H9 (cell line): ENCODE measurements at regions not wholly inside any gene's neighbourhood (a gene's known extent, or its start where the extent isn't known, plus 50 kb on each side); places are given as distances from the start of the nearest gene placed in this dataset.

Source experiments
- DNase-seq: peaks from one replicate; pipeline ENCODE4 v3.0.0-alpha.2; 2017
- H2AFZ ChIP-seq: one replicate; pipeline ENCODE4 v1.6.1; 2013; ENCODE audit warnings: mild to moderate bottlenecking, low read length, control low read depth, moderate library complexity
- H2AK5ac ChIP-seq: 2 replicates; pipeline ENCODE4 v1.6.1; 2013; ENCODE audit warnings: low read length, control low read depth, mixed read lengths; ENCODE audit not compliant: insufficient read length
- H2BK120ac ChIP-seq: one replicate; pipeline ENCODE4 v1.6.1; 2013; ENCODE audit warnings: low read depth, mild to moderate bottlenecking, low read length, control low read depth, inconsistent platforms; ENCODE audit not compliant: poor library complexity, severe bottlenecking
- H2BK12ac ChIP-seq: 2 replicates; pipeline ENCODE4 v1.6.1; 2013; ENCODE audit warnings: low read length, control low read depth, mixed read lengths, low read depth; ENCODE audit not compliant: insufficient read length
- H2BK15ac ChIP-seq: 2 replicates; pipeline ENCODE4 v1.6.1; 2013; ENCODE audit warnings: low read depth, low read length, control low read depth
- H2BK20ac ChIP-seq: one replicate; pipeline ENCODE4 v1.6.1; 2013; ENCODE audit warnings: low read depth, mild to moderate bottlenecking, low read length, control low read depth, inconsistent platforms; ENCODE audit not compliant: poor library complexity, severe bottlenecking
- H2BK5ac ChIP-seq: 2 replicates; pipeline ENCODE4 v1.6.1; 2013; ENCODE audit warnings: low read length, control low read depth, mixed read lengths; ENCODE audit not compliant: insufficient read length
- H3K14ac ChIP-seq: 2 replicates; pipeline ENCODE4 v1.6.1; 2013; ENCODE audit warnings: low read length, control low read depth; ENCODE audit not compliant: insufficient read depth
- H3K18ac ChIP-seq: 2 replicates; pipeline ENCODE4 v1.6.1; 2013; ENCODE audit warnings: low read depth, mild to moderate bottlenecking, mixed read lengths, low read length, control low read depth; ENCODE audit not compliant: insufficient read length
- H3K23ac ChIP-seq: 2 replicates; pipeline ENCODE4 v1.6.1; 2013; ENCODE audit warnings: low read length, control low read depth, mixed read lengths, low read depth; ENCODE audit not compliant: insufficient read length
- H3K23me2 ChIP-seq: 2 replicates; pipeline ENCODE4 v1.6.1; 2013; ENCODE audit warnings: low read depth, mild to moderate bottlenecking, mixed read lengths, low read length, control low read depth; ENCODE audit not compliant: insufficient read length, poor library complexity, severe bottlenecking
- H3K27ac ChIP-seq: 2 replicates; pipeline ENCODE4 v1.5.1; 2013; ENCODE audit warnings: low read length, control low read depth, mixed read lengths, low read depth; ENCODE audit not compliant: insufficient read length
- H3K27me3 ChIP-seq: 2 replicates; pipeline ENCODE4 v1.6.1; 2013; ENCODE audit warnings: low read length, control low read depth, inconsistent platforms; ENCODE audit not compliant: insufficient read depth
- H3K4ac ChIP-seq: 2 replicates; pipeline ENCODE4 v1.6.1; 2013; ENCODE audit warnings: low read depth, mild to moderate bottlenecking, control low read depth, inconsistent platforms, low read length, moderate library complexity
- H3K4me1 ChIP-seq: 2 replicates; pipeline ENCODE4 v1.6.1; 2013; ENCODE audit warnings: low read length, control low read depth, inconsistent platforms; ENCODE audit not compliant: insufficient read depth
- H3K4me2 ChIP-seq: 2 replicates; pipeline ENCODE4 v1.6.1; 2013; ENCODE audit warnings: low read length, control low read depth, mixed read lengths; ENCODE audit not compliant: insufficient read length, insufficient read depth
- H3K56ac ChIP-seq: 2 replicates; pipeline ENCODE4 v1.6.1; 2013; ENCODE audit warnings: low read depth, mild to moderate bottlenecking, mixed read lengths, low read length, control low read depth; ENCODE audit not compliant: insufficient read length
- H3K79me1 ChIP-seq: 2 replicates; pipeline ENCODE4 v1.6.1; 2013; ENCODE audit warnings: low read depth, mild to moderate bottlenecking, moderate library complexity, low read length, control low read depth, inconsistent platforms; ENCODE audit not compliant: insufficient read depth, poor library complexity, severe bottlenecking
- H3K79me2 ChIP-seq: 2 replicates; pipeline ENCODE4 v1.6.1; 2013; ENCODE audit warnings: low read length, control low read depth, inconsistent platforms; ENCODE audit not compliant: insufficient read depth
- H3K9ac ChIP-seq: 2 replicates; pipeline ENCODE4 v1.6.1; 2013; ENCODE audit warnings: low read length, control low read depth, mixed read lengths; ENCODE audit not compliant: insufficient read length; ENCODE audit errors: extremely low read depth
- H3K9me3 ChIP-seq: one replicate; pipeline ENCODE4 v1.6.1; 2013; ENCODE audit warnings: low read depth, low read length, inconsistent platforms; ENCODE audit not compliant: control insufficient read depth
- H3T11ph ChIP-seq: one replicate; pipeline ENCODE4 v1.6.1; 2013; ENCODE audit warnings: mild to moderate bottlenecking, low read length, control low read depth, inconsistent platforms
- H4K20me1 ChIP-seq: one replicate; pipeline ENCODE4 v1.6.1; 2013; ENCODE audit not compliant: control insufficient read depth, insufficient read length, insufficient read depth
- H4K5ac ChIP-seq: 2 replicates; pipeline ENCODE4 v1.6.1; 2013; ENCODE audit warnings: low read depth, mild to moderate bottlenecking, mixed read lengths, low read length, control low read depth; ENCODE audit not compliant: insufficient read length
- H4K8ac ChIP-seq: replicated peaks from 2 replicates; pipeline ENCODE4 v1.6.1; 2013; ENCODE audit warnings: low read length, control low read depth, mixed read lengths, low read depth; ENCODE audit not compliant: insufficient read length
- H4K91ac ChIP-seq: 2 replicates; pipeline ENCODE4 v1.6.1; 2013; ENCODE audit warnings: low read depth, mild to moderate bottlenecking, moderate library complexity, mixed read lengths, low read length, control low read depth; ENCODE audit not compliant: insufficient read length
- H3K27ac Mint-ChIP-seq, 3 experiments: 2 replicates in 2 of 3; 3 replicates in 1 of 3; pipeline ENCODE4 v1.8.0; 2020 to 2021; ENCODE audit warnings: mixed read lengths in 3 of 3, mild to moderate bottlenecking in 1 of 3, moderate library complexity in 1 of 3
- H3K27me3 Mint-ChIP-seq: 2 replicates; pipeline ENCODE4 v1.8.0; 2021; ENCODE audit warnings: low read depth, mild to moderate bottlenecking, moderate library complexity, mixed read lengths
- H3K36me3 Mint-ChIP-seq, 3 experiments: 2 replicates in 2 of 3; 3 replicates in 1 of 3; pipeline ENCODE4 v1.8.0; 2020 to 2021; ENCODE audit warnings: low read depth in 3 of 3, mixed read lengths in 3 of 3; ENCODE audit not compliant: insufficient read depth in 1 of 3
- H3K4me1 Mint-ChIP-seq, 2 experiments: 2 replicates each; pipeline ENCODE4 v1.8.0; 2020; ENCODE audit warnings: mixed read lengths in 2 of 2
- H3K4me3 Mint-ChIP-seq, 2 experiments: 2 replicates in 1 of 2; 3 replicates in 1 of 2; pipeline ENCODE4 v1.8.0; 2020 to 2021; ENCODE audit warnings: mild to moderate bottlenecking in 2 of 2, mixed read lengths in 2 of 2, moderate library complexity in 1 of 2
- H3K9me3 Mint-ChIP-seq, 2 experiments: 2 replicates in 1 of 2; 3 replicates in 1 of 2; pipeline ENCODE4 v1.8.0; 2020; ENCODE audit warnings: mild to moderate bottlenecking in 2 of 2, mixed read lengths in 2 of 2, moderate library complexity in 1 of 2
- CTCF ChIP-seq: fragments of 200-600 bp; sonication (generic); conservative IDR thresholded peaks from 3 replicates; pipeline ENCODE4 v1.8.0; 2021; ENCODE audit warnings: antibody characterized with exemption, mild to moderate bottlenecking
- WGBS: extraction: QIAGEN DNeasy Blood & Tissue Kit; methylation state at CpG from one replicate; pipeline ENCODE4 v1.1.7; 2013; ENCODE audit warnings: missing lambda C conversion rate, low lambda C conversion rate, mixed read lengths; ENCODE audit not compliant: insufficient read length; ENCODE audit errors: extremely low coverage; 5-methylcytosine and 5-hydroxymethylcytosine counted together

- Mint-ChIP-seq H3K27me3 (no peaks in the 10 kb centered on the region; the same call in 1 of the 2 replicates), H3K4me1 (peaks cover 19 to 24% of the 10 kb centered on the region in 2 experiments), H3K27ac (no peak overlapping the region), H3K4me3 (no peak overlapping the region), H3K36me3 (no peaks in the 10 kb centered on the region), H3K9me3 (no peaks in the 10 kb centered on the region)
- no peak overlapping the region for H3K14ac ChIP-seq
- no peak overlapping the region for H3K56ac ChIP-seq
- H3K4me1 ChIP-seq = no peaks in the 10 kb centered on the region; the same call in 1 of the 2 replicates
- H3K23ac ChIP-seq = no peak overlapping the region
- H4K20me1 ChIP-seq = no peaks in the 10 kb centered on the region
- no peaks in the 10 kb centered on the region for H3K23me2 ChIP-seq
- no peak overlapping the region for H2AFZ ChIP-seq
- H2AK5ac ChIP-seq = no peak overlapping the region
- no peak for TF ChIP-seq CTCF
- no peak overlapping the region for H3T11ph ChIP-seq
- no peak overlapping the region for H4K8ac ChIP-seq
- no peak overlapping the region for H2BK5ac ChIP-seq
- no peaks in the 10 kb centered on the region for H3K79me2 ChIP-seq
- H2BK20ac ChIP-seq = no peak overlapping the region
- WGBS = no CpG with 5 or more reads among the region's 2 CpGs
- H3K4ac ChIP-seq = no peak overlapping the region
- H3K27ac ChIP-seq = no peak overlapping the region
- no peak overlapping the region for H2BK120ac ChIP-seq
- H3K4me2 ChIP-seq = no peak overlapping the region
- no peaks in the 10 kb centered on the region for H3K79me1 ChIP-seq
- no peak overlapping the region for H4K91ac ChIP-seq
- H3K9ac ChIP-seq = no peak overlapping the region
- no peak overlapping the region for H3K18ac ChIP-seq
- H2BK12ac ChIP-seq = no peak overlapping the region
- H4K5ac ChIP-seq = no peak overlapping the region
- no peak overlapping the region for H2BK15ac ChIP-seq
- H3K27me3 ChIP-seq = no peaks in the 10 kb centered on the region
- DNase-seq = no peak
- H3K9me3 ChIP-seq = no peaks in the 10 kb centered on the region
Observed at GRCh38 chr11:127242676-127243075, 242.1 kb upstream of the KIRREL3 start.
